NCI-H2107 treated with DMSO at 0.1 percent for 48 hours (cell line): ENCODE measurements at regions not wholly inside any gene's neighbourhood (a gene's known extent, or its start where the extent isn't known, plus 50 kb on each side); places are given as distances from the start of the nearest gene placed in this dataset.

Experiments
- DNase-seq: peaks from one replicate; lab custom pipeline; 2025; ENCODE audit not compliant: unreplicated experiment; lab: John Stamatoyannopoulos, UW

DNA sequence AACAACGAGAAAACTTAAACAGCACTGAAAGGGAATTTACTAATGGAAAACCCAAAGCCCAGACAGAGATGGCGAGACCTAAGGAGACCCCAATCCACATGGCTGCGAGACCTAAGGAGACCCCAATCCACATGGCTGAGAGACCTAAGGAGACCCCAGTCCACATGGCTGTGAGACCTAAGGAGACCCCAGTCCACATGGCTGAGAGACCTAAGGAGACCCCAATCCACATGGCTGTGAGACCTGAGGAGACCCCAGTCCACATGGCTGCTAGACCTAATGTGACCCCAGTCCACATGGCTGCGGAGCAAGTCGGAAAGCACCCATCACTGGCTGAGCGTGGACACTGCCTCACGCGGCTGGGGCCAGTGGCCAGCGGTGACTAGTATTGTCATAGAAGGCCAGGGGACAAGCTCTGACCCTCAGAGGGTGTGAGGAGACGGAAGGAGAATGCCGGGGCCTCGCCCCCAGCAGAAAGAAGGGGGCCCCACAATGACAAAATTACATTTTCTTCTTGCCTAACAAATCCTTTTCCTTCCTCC, 241.8 kb downstream of the C16orf95 start:
- no peak for DNase-seq

DNA sequence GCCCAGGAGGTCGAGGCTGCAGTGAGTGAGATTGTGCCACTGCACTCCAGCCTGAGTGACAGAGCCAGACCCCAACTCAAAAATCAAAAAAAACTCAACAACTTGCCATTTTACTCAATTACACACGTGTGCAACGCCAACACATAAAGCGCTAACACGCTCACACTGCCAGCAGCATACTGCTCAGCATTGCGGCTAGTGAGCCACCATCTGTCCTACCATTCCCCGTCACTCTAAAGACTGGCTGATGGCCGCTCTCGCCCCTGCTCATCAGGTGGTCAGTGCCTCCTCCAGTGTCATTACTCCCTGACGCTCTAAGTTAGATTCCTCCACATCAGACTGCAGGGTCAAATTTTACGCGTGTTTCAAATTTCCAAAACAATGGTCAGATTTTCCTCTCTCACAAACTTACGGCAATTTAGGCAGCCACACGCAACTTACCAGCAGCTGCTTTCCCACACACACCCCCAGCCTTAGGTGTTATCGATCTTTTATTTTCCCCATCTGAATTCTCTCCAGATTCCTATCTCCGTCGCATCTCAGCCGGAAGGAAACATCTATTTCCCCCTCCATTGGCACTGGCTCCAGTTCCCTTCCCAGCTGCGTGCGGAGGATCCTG, 240.8 kb downstream of the C16orf95 start:
- no peak for DNase-seq

DNA sequence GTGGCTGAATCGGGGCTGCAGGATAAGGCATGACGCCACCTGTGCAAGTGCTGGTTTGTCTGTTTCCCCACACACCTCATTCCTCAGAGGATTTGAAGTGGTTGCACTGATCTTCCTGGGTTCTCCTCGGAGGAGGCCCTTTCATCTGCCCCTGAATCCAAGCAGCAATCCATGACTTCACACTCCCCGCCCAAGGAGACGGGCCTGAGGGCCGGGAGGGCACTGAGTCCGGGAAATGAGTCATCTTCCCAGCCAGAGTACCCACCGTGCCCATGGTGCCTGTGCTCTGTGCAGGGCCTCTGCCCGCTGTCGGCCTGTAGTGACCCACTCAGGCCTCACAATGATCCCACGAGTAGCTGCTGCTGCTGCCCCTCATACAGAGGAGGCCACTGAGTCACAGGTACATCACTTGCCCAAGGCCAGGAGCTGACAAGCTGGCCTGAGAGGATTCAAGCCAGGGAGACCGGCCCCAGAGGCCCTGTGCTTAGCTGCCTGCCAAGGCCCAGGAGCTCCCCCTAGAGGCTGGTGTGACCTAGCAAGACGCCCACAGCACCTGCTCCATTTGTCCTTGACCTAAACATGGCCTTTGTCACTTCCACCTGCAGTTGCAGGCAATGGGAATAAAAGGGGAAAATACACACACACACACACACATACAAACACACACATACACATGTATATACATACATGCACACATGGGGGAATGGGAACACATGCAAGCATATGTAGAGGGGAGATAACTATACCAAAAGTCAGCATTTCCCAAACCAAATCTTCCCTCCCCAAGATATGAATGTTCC, 240.0 kb downstream of the C16orf95 start:
- DNase-seq = peak; percentile 13

DNA sequence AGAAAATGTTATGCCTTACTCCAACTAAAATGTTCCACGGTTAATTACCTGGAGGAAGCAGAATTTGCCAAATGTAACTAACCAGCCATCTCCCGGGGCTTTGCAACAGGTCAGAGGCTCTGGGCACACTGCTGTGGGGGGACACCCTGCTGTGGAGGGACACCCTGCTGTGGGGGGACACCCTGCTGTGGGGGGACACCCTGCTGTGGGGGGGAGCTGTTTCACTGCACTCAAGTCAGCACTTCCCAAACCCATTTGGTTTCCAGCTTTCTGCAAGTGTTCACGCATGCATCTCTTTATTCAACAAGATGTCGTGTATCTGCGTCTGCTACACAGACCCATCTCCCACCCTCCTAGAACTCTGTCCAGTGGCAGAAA, 239.5 kb downstream of the C16orf95 start:
- no peak for DNase-seq

DNA sequence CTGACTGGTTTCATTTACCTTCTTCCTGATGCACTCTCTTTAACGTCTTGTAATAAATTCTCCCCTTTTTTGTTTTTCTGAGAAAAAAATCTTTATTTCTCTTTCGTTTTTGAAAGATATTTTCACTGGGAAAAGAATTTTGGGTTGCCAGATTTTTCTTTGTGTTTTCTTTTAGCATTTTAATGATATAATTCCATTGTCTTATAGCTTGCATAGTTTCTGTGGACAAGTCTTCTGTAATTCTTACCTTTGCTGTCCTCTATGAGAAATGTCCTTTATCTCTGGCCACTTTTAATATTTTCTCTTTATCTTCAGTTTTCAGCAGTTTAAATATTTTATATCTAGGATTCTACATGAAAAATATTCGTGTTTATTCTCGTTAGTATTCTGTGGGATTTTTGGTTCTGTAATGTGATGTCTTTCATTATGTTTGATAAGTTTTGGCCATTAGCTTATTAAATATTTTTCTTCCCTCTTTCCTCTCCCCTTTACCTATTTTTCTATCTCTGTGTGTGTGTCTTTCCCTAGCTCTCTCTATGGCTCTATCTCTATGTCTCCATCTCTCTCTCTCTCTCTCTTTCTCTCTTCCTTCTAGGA, 236.5 kb downstream of the C16orf95 start:
- DNase-seq = no peak

DNA sequence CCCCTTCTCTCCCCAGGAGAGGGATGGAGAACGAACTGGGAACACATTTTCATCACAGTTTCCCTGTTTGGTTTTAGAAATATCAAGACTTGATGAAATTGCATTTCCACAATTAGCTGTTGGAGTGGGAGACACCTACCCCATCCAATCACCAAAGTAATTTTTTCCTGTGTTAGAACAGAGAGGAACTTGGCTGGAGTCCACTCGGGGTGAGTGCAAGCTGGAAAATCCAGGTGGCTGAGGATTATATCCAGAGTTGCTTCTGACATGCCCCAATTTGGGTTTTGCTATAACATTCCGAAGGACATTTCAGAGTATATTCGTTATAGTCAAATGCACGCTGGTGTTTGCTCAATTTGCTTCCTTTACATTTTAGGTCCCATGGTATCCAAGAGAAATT, 231.8 kb downstream of the C16orf95 start:
- DNase-seq = no peak

DNA sequence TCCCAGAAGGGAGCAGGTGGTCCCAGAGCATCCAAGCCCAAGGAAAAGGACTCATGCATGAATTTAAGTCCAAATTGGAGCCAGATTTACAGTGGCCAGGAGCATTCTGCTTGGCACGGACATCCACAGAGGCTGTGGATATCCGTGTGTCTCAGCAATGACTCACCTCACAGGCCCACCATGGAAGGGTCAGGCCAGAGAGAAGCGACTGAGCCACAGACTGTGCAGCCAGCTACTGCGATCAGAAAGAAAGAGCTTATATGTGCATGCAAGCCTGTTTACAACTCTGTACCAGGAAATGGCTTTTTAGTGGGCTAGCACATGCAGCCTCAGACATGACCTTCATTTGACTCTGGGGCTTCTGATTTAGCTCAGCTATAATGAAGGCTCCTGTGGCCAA, 231.0 kb downstream of the C16orf95 start:
- DNase-seq = no peak

DNA sequence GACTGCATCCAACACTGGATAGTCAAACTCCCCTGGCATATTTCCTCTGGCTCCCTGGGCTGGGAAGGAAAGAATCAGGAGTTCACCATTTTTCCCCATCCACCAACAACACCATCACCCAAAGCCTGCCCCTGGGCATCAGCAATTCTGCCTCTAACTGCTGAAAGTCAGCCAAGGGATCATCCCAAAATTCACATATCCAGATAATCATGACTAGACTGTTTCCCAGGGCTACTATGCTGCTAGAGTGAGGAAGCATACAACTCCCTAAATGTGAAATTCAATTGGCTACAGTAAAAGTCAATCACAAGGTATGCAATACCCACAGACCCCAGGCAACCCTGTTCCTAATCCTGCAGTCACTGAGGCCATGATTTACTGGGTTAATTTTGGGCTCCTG, 230.6 kb downstream of the C16orf95 start:
- DNase-seq = no peak

DNA sequence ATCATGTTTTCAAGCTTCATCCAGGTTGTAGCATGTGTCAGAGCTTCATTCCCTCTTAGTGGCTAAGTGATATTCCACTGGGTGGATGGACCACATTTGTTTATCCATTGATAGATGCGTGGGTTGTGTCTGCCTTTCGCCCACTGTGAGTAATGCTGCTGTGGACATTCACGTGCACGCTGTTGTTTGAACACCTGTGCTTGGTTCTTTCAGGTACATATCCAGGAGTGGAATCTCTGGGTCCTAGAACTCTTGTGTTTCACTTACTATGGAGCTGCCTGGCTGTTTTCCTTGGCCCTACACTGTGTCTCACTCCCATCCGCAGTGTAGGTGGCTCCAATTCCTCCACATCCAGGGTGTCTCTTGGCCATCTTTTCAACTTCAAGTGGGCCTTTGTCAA, 224.2 kb downstream of the C16orf95 start:
- DNase-seq = no peak

DNA sequence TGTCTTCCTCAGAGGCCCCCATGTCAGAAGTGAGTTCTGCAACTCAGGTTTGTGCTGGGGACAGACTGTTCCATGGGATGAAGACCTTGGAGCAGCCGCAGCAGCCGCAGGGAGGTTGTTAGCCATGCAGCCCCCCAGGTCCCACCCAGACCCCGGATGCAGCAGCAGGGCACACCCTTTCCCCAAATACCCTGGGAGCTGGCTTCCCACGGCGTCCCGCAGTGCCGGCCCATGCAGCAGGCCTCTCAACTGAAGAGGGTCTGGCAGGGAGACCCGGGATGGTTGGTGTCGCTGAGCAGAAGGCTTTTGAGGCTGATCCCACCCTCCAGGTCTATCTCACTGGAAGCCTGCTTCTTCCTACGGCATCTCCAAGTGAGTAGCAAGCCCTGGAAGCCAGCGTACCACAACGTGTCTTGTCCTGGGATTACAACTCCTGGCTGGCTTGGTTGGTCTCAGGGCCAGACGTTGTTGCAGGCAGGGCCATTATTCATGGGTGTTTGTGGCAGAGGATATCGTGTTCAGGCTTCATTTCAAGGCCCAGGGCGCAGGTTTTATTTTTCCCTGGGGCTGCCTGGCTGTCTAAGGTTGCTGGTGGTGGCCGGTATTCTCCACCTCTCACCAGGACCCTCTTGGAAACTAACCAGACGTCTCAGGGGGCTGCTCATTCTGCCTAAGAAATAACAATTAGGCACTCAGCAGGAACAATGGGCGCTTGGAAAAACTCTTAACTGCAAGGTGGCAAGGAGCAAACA, 223.2 kb downstream of the C16orf95 start:
- DNase-seq = no peak

DNA sequence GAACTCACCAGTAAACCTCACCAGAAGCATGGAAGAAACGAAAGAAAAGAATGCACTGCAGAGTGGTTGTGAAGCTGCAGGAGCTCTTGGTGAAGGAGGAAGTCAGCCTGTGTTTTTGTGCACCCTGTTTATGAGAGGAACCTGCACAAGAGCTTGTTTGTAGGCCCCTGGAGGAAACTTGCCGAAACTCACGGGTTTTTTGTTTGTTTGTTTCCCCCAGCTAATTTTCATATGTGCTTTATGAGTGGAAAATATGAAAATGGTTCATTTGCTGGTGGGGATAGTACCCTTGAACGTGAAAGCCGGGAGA, 222.7 kb downstream of the C16orf95 start:
- peak; percentile 10 for DNase-seq

DNA sequence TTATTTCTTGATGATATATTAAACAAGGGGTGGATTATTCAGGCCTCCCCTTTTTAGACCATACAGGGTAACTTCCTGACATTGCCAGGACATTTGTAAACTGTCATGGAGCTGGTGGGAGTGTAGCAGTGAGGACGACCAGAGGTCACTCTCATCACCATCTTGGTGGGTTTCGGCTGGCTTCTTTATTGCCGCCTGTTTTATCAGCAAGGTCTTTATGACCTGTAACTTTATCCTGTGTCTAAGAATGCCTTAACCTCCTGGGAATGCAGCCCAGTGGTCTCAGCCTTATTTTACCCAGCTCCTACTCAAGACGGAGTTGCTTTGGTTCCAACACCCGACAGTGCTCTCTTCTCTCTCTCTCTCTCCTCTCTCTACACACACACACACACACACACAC, 221.9 kb downstream of the C16orf95 start:
- no peak for DNase-seq

DNA sequence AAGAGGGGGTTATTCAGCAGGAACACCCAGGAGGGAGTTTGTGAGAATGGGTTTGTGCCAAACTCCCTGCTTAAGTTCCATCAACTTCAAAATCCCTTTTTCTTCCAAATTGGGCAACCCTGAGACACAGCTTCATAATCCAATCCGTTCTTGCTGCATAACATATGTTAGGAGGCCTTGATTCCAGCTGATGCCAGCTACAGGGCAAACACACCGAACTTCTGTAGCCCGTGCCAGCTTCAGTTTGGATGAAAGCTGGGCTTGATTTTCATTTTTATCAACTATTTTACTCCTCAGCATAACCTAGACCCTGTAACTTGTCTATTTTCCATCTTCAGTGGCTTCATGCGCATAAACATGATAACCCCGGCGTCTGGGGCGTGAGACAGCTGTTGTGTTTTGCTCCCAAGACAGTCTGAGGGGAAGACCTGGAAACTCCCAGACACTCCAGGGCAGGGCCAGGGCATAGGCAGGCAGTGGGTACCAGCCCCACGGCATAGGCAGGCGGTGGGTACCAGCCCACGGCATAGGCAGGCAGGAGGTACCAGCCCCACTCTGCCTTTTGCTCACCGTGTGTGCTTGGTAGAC, 220.4 kb downstream of the C16orf95 start:
- DNase-seq = no peak

DNA sequence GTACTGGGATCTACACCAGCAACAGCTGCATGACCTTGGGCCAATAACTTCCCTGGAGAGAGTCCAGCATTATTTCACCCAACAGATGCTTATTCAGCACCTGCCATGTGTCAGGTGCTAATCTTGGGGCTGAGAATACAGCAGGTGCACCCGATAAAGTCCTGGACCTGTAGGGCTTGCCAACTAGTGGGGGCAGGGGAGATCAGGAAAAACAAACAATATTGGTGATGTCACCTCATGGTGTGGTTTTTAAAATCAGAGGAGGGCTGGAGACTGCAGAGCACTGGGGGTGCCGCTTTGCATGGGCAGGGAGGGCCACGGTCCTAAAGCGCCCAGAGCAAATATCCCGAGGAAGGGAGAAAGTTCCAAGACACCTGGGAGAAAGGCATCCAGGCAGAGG, 218.8 kb downstream of the C16orf95 start:
- DNase-seq = no peak

DNA sequence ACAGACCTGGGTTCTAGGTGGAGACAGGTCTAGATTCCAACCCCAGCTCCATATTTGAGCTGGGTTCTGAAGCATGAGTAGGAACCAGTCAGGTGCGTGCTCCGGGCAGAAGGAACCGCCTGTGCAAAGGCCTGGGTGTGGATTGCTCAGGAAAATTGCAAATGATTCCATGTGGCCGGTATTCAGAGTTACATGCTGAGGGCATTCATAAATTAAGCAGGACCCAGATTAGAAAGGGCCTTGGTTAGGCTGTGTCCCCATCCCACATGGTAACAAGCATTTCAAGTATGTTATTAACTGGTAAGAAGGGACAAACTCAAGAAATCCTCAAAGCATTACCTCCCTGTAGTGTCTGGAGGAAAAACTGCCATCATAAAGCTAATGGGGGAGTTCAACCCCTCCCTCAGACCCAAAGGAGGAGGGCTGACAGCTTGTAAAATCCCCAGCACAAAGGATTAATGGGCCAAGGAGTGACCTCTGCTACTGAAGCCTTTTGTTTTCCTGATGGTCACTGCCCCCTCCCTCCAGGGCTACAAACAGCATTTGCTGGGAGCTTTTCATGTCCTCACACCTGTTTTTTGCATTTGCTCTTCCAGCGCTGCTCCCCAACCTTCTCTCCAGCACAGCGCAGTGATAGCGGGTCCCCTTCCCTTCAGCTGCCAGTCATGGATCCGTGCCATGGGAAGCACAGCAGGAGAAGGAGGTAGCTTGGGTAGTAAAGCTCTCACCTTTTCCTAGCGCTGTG, 218.0 kb downstream of the C16orf95 start:
- no peak for DNase-seq

DNA sequence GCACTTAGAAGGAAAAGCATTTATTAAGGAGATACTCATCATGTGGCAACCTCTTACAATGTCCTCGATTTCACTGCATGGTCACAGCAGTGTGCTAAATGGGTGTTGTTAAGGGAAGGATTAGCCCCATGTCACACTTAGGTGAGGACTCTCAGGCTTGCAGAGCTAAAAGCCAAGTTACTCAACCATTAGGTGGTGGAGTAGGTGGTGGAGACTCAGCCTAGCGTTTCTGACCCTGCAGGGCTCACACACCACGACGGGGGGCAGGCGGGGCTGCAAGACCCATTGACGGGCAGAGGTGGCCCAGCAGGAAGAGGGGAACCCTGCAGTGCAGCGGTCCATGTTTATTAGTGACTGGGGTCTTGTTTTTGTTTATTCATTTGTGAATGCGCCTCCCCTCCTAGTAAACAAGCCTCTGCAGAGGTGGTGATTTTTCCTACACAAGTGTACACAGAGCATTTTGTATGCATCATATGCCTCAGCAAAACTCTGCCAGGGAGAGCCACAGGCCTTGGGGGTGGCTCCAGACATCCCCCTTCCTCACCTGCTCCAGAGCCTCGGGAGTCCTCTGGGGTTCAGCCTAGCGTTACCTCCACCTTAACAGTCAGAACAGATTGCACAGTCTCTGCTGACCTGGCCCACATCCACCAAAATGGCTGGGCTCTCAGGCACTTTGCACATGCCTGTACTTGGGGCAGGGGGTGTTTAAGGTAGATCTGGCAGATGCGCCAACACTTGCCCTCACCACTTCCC, 216.7 kb downstream of the C16orf95 start:
- DNase-seq = no peak

DNA sequence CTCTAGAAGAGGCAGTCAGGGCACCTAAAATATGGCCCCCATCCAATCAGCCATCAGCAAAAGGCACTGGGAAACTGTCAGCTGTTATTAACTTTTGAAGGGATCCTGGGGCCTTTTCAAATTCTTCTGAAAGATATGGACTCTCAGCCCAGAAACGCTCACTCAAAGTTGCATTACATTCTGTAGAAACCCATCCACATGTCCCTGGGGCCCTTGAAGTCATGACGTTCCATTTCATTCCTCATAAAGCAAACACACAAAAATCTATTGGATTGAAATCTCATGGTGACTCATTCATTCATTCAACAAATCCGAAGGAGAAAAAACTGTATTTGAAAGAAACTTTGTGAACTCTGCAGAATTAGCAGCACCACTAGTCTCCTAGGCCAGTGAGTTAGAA, 215.3 kb downstream of the C16orf95 start:
- no peak for DNase-seq

DNA sequence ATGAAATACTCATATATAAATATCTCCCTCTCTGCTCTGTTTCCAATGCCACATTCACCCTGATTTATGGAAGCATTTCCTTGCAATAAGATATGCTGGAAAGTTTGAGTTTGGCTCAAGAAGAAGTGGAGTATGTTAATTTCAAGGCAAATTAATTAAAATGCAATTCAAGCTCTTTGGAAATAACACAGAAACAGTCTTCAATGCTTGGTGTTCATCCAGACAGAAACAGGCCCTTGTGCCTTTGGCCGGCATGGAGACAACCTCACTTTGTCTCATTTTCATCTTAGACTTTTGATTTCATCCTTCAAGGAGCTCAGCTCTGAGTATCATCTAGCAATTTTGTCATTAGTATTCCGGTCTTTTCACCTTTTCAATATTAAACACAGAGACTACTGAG, 210.0 kb downstream of the C16orf95 start:
- DNase-seq = no peak

DNA sequence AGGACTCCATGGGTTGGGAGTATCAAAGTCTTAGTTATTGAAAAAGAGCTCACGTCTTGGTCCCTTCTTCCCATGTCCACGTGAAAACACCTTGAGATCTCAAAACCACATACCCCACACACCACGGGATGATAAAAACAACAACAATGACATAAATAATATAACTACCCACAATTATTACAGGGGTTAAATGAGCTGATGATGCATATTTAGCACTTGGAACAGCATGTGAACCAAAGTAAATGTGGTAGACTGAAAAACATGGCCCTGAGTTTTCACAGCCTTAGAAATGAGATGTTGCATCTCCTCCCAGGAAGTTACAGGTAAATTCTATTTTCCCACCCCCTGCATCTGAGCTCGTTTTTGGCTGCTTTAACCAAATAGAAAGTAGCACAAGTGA, 208.9 kb downstream of the C16orf95 start:
- DNase-seq = no peak

DNA sequence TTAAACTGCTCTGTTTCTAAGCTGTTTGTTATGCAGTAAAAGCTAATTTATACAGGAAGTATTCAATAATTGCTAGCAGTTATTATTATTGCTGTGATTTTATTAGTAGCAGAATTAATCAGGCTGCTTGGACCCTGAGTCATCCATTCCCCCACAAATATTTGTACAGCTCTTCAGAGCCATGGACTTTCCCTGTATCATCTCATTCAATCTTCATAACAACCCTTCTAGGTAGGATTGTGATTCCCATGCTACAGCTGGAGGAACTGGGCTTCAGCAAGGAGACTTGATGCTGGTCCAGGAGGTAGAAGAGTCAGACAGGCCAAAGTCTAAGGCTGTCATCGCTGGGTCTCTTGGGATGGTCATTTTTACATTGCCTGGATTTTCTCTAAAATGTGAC, 208.3 kb downstream of the C16orf95 start:
- no peak for DNase-seq
